ACC112 (cell line): ENCODE measurements at regions not wholly inside any gene's neighbourhood (a gene's known extent, or its start where the extent isn't known, plus 50 kb on each side); places are given as distances from the start of the nearest gene placed in this dataset.

Experiments used
- H2AFZ ChIP-seq: fragments of 200-600 bp; sonication (generic); one replicate; pipeline ENCODE4 v1.6.0; 2017; ENCODE audit warnings: antibody characterized with exemption, low read length; ENCODE audit not compliant: unreplicated experiment
- H3K27ac ChIP-seq: fragments of 200-600 bp; sonication (generic); 2 replicates; pipeline ENCODE4 v1.5.1; 2014; ENCODE audit warnings: low read depth, mild to moderate bottlenecking, antibody characterized with exemption, low read length, moderate library complexity
- H3K27me3 ChIP-seq: fragments of 200-600 bp; sonication (generic); 2 replicates; pipeline ENCODE4 v1.6.1; 2014; ENCODE audit warnings: mild to moderate bottlenecking, antibody characterized with exemption, low read length, moderate library complexity, mixed read lengths; ENCODE audit not compliant: insufficient read depth
- H3K36me3 ChIP-seq: fragments of 200-600 bp; sonication (generic); 2 replicates; pipeline ENCODE4 v1.6.1; 2016; ENCODE audit warnings: mild to moderate bottlenecking, antibody characterized with exemption, low read length, moderate library complexity, mixed read lengths; ENCODE audit not compliant: insufficient read depth
- H3K4me1 ChIP-seq: fragments of 200-600 bp; sonication (generic); one replicate; pipeline ENCODE4 v1.6.1; 2016; ENCODE audit warnings: low read length, mixed read lengths; ENCODE audit not compliant: insufficient read depth, unreplicated experiment, control insufficient read depth
- H3K4me3 ChIP-seq: fragments of 200-600 bp; sonication (generic); 2 replicates; pipeline ENCODE4 v1.5.1; 2014; ENCODE audit warnings: mild to moderate bottlenecking, low read depth, low read length
- H3K79me2 ChIP-seq: fragments of 200-600 bp; sonication (generic); one replicate; pipeline ENCODE4 v1.6.0; 2016; ENCODE audit warnings: low read length; ENCODE audit not compliant: control insufficient read depth, unreplicated experiment, insufficient read depth

DNA sequence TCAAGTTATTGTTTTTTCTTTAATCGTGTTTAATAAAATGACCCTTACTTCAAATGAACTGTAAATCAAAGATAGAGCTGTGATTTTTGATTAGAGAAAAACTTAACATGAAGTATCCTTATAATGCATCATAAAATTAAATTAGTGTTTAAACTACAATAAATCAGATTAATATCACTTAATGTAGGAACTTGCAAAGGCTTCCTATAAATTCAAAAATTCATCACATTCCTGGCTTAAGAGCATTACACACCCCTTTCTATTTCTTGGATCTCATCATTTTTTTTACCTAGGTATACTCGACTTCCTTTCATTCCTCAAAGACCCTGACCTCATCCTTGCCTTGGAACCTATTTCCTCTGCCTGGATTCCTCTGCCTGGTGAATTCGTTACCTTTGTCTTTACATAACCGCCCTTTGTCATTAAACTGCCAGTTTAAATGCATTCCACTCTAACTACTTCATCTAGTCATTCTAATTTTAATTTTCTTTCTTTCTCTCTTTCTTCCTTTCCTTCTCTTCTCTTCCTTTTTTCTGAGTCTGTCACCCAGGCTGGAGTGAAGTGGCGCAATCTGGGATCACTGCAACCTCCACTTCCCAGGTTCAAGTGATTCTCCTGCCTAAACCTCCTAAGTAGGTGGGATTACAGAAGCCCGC, 1244.5 kb downstream of the OTOL1 start:
- no peak overlapping the region for H3K27ac ChIP-seq
- H3K4me3 ChIP-seq: no peak overlapping the region
- H3K79me2 ChIP-seq: no peaks in the 10 kb centered on the region
- H3K27me3 ChIP-seq: no peaks in the 10 kb centered on the region
- no peaks in the 10 kb centered on the region for H3K36me3 ChIP-seq
- H3K4me1 ChIP-seq: no peaks in the 10 kb centered on the region
- H2AFZ ChIP-seq: no peak overlapping the region

DNA sequence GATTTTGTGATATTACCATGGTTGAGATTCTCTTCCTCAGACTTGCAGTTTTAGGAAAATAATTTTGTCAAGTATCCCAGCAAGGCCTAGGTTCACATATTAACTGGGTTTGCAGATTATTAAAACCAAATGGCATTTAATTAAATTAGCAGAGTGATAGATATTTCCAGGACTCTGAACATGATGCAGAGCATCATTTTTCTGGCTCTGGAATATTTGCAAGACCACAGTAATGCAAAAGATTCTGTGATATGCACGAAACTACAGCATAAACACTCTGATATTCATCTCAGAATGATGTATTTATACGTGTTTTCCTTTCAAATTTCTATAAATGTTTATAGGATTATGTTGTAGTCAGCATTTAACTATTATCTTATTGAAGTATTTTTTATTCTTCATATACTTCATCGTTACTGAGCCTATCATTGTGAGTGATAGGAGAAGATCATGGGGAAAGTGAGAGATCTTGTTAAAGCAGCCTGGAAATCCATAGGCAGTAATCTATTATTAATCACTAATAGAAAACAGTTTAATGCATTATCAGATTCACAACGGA, 1245.6 kb downstream of the OTOL1 start:
- Histone ChIP-seq H3K4me1 (no peaks in the 10 kb centered on the region), H3K27me3 (no peaks in the 10 kb centered on the region), H3K4me3 (no peak overlapping the region), H3K36me3 (no peaks in the 10 kb centered on the region), H3K27ac (no peak overlapping the region), H3K79me2 (no peaks in the 10 kb centered on the region), H2AFZ (no peak overlapping the region)

DNA sequence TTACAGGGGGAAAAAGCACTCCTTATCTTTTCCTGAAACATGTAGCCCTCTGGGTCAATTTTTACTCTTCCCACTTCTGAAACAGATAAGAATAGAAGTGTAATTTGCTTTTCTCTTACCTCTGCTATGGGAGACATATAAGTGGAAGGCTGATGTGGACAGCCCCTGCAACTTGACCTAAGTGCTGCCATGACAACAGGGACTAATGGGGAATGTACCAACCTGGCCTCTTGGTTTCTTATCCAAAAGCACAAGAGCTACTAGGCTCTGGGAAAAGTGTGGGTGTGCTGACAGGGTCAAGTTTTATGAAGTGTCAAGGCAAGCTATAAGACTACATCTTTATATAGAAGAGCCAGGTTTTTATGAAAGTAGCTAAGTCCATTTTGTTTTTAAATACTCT, 1246.5 kb downstream of the OTOL1 start:
- Histone ChIP-seq H3K4me3 (no peak overlapping the region), H3K4me1 (no peaks in the 10 kb centered on the region), H2AFZ (no peak overlapping the region), H3K27me3 (no peaks in the 10 kb centered on the region), H3K79me2 (no peaks in the 10 kb centered on the region), H3K36me3 (no peaks in the 10 kb centered on the region), H3K27ac (no peak overlapping the region)

DNA sequence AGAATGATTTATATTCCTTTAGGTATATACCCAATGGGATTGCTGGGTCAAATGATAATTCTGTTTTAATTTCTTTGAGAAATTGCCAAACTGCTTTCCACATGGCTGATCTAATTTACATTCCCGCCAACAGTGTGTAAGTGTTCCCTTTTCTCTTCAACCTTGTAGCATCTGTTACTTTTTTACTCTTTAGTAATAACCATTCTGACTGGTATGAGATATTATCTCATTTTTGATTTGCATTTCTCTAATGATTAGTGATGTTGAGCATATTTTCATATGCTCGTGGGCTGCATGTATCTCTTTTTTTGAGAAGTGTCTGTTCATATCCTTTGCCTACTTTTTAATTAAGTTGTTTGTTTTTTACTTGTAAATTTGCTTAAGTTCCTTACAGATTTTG, 1264.2 kb downstream of the OTOL1 start:
- Histone ChIP-seq H3K27ac (no peak overlapping the region), H2AFZ (no peak overlapping the region), H3K79me2 (no peaks in the 10 kb centered on the region), H3K27me3 (no peaks in the 10 kb centered on the region), H3K4me3 (no peak overlapping the region), H3K4me1 (no peaks in the 10 kb centered on the region), H3K36me3 (no peaks in the 10 kb centered on the region)

DNA sequence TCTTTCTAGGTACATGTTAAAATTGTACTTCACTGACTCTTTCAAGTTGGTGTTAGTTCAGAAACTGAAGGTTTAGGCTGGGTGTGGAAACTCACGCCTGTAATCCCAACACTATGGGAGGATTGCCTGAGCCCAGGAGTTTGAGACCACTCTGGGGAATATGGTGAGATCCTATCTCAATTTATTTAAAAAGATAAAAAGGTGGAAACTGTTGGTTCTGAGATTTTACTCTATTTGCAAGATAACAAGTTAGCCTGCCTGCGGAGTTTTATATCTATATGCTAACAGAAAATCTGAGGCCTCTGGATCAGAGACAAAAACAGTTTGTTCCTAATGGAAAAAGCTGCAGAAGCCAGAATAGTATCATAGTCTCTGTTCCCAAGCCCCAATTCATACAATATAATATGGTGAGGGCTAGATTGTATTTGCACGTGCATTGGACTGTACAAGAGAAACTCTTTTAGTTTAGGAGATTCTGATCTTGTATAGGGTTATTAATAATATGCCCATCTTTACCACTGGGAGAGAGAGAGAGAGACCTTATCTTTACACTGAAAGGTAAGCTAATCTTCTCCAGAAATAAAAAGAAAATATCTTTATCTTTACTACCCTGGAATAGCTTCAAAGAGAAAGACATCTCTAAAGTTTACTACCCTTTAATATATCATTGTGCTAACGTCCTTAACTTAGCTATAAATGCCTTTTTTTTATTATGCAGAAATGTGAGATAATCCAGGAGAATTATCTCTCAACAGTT, 1267.6 kb downstream of the OTOL1 start:
- Histone ChIP-seq H3K27ac (no peak overlapping the region), H3K79me2 (no peaks in the 10 kb centered on the region), H3K27me3 (no peaks in the 10 kb centered on the region), H3K4me3 (no peak overlapping the region), H2AFZ (no peak overlapping the region), H3K4me1 (no peaks in the 10 kb centered on the region), H3K36me3 (no peaks in the 10 kb centered on the region)

DNA sequence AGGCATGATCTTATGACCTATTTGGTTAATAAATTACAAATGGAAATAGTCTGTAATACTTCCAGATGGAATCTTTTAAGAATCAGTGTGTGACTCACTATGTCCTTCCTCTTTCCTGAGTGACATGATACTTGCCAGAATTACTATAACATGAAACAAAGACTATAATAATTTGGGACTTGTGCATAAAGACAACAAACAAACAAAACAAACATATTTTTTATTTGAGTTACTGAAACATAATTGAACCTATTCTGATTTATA, 1268.1 kb downstream of the OTOL1 start:
- Histone ChIP-seq H3K27ac (no peak overlapping the region), H2AFZ (no peak overlapping the region), H3K4me3 (no peak overlapping the region)

DNA sequence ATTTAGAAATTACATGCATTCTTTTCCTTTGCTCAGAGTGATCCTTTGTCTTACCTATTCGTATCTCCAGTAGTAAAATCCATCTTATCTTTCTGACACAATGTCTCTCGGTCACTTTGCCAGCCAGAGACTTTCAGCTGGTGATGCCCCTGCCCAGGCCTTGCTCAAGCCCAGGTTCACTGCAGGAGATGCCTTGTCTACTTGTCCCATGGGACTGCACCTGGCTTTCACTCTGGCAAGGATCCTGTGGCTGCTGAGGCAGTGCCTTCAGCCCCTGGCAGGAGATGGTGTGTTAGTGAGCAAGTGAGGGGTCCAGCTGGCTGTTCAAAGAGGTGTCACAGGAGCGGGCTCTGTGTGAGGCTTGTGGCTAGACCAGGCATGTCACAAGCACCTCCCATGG, 1268.9 kb downstream of the OTOL1 start:
- no peaks in the 10 kb centered on the region for H3K27me3 ChIP-seq
- H3K27ac ChIP-seq: no peak overlapping the region

More for the DNA sequence above, 1268.1 kb downstream of the OTOL1 start:
- Histone ChIP-seq H3K27me3 (no peaks in the 10 kb centered on the region), H3K79me2 (no peaks in the 10 kb centered on the region), H3K36me3 (no peaks in the 10 kb centered on the region), H3K4me1 (no peaks in the 10 kb centered on the region)

DNA sequence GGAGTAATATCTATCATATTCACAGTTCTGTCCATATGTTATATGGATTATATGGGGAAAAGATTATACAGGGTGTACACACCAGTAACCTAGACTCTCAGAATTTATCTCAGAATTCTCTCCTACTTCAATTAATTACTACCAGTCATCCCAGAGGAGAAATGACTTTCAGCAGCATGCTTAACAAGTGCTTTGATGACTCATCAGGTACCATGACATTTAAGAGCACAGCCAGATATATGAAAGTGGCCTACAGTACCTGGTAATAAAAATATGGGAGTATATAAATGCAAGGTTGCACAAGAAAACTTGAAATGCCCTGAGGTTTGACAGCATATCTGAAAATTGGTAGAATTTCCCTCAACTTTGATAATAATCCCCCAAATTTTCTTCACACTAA, 1273.0 kb downstream of the OTOL1 start:
- H3K27ac ChIP-seq: no peak overlapping the region

More for the DNA sequence above, 1268.9 kb downstream of the OTOL1 start:
- Histone ChIP-seq H2AFZ (no peak overlapping the region), H3K79me2 (no peaks in the 10 kb centered on the region), H3K4me1 (no peaks in the 10 kb centered on the region), H3K36me3 (no peaks in the 10 kb centered on the region), H3K4me3 (no peak overlapping the region)

DNA sequence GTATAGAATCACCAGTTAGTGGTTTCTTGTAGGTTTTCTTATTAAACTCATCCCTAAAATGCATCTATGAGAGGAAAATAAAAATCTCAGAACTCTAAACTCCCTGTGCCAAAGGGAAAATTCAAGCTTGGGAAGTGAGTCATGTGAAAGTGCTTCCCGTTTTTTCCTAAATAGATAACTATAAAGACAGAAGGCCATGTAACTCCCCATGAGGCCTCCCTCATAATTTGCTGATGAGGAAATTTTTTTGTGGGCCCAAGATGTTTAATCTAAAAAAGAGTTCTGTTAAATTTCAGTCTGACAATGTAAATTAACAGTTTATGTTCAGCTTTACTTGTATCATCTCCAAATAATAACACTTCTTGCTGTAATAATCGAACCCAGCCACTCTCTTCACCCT, 1273.9 kb downstream of the OTOL1 start:
- Histone ChIP-seq H3K4me3 (no peak overlapping the region), H3K4me1 (no peaks in the 10 kb centered on the region), H3K27ac (no peak overlapping the region), H3K79me2 (no peaks in the 10 kb centered on the region), H3K27me3 (no peaks in the 10 kb centered on the region), H3K36me3 (no peaks in the 10 kb centered on the region), H2AFZ (no peak overlapping the region)

More for the DNA sequence above, 1273.0 kb downstream of the OTOL1 start:
- Histone ChIP-seq H3K36me3 (no peaks in the 10 kb centered on the region), H3K27me3 (no peaks in the 10 kb centered on the region), H3K79me2 (no peaks in the 10 kb centered on the region), H3K4me1 (no peaks in the 10 kb centered on the region), H2AFZ (no peak overlapping the region), H3K4me3 (no peak overlapping the region)

DNA sequence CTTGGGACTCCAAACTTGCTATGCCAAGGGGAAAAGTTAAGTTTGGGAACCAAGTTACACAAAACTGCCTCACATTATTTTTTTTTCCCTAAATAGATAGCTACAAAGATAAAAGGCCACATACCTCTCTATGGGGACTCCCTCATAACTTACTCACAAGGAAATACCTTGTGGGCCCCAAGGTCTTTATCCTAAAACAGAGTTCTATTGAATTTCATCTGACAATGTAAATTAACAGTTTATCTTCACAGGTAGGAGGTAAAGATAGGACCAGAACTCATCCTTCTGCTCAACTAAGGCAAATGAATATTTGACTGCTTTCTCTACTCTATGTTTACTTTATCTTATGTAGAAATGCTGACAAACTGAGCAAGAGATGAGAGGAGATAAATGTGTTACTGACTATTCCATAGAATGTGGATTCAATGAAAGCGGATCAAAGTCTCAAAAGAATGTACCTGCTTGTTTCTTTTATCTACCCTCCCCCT, 1278.0 kb downstream of the OTOL1 start:
- H3K4me1 ChIP-seq: no peaks in the 10 kb centered on the region
- no peaks in the 10 kb centered on the region for H3K27me3 ChIP-seq
- no peak overlapping the region for H3K27ac ChIP-seq
- H3K36me3 ChIP-seq: no peaks in the 10 kb centered on the region
- no peak overlapping the region for H2AFZ ChIP-seq
- no peak overlapping the region for H3K4me3 ChIP-seq
- H3K79me2 ChIP-seq: no peaks in the 10 kb centered on the region

DNA sequence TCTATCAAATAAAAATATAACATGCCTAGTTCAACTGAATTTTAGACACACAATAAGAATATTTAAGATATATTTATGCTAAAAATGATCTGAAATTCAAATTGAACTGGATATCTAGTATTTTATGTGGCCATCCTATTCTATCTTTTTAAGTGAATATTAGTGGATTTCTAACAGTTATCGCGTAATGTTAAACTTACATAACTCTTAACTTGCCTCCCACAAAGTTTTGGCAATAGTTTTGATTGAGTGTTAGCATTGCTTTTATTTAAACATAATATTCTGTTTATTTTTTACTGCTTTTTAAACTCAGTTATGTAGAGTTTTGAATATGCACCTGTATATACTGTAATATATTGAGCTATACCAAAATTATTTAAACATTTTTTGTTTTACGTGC, 1279.5 kb downstream of the OTOL1 start:
- no peaks in the 10 kb centered on the region for H3K79me2 ChIP-seq
- H3K36me3 ChIP-seq: no peaks in the 10 kb centered on the region
- H3K4me3 ChIP-seq: no peak overlapping the region
- no peak overlapping the region for H3K27ac ChIP-seq
- H3K27me3 ChIP-seq: no peaks in the 10 kb centered on the region
- H2AFZ ChIP-seq: no peak overlapping the region
- no peaks in the 10 kb centered on the region for H3K4me1 ChIP-seq
